ENCODE measurements at regions not wholly inside any gene's neighbourhood (a gene's known extent, or its start where the extent isn't known, plus 50 kb on each side); places are given as distances from the start of the nearest gene placed in this dataset.

GRCh38 chr11:70495351-70496310 is 97.3 kb downstream of the CTTN start:
- no peaks in the 10 kb centered on the region for H3K36me3 ChIP-seq
- ATAC-seq (no peak), DNase-seq (peak; percentile 30)
- H3K27ac ChIP-seq, result no peak overlapping the region
- no peaks in the 10 kb centered on the region for H3K9me3 ChIP-seq
- no peak for TF ChIP-seq CTCF (IDR thresholded peaks at IDR 0.05)
- intact Hi-C loops (cut with DNase I), result no loop called here
- H3K4me1 ChIP-seq, result no peaks in the 10 kb centered on the region
- H3K4me3 ChIP-seq, result no peak overlapping the region
- no peaks in the 10 kb centered on the region for H3K27me3 ChIP-seq (ENCODE audit: low read depth)

GRCh38 chr11:70496591-70497535 is 98.5 kb downstream of the CTTN start:
- Histone ChIP-seq H3K27me3 (ENCODE audit: low read depth) (no peaks in the 10 kb centered on the region), H3K36me3 (no peaks in the 10 kb centered on the region), H3K27ac (no peak overlapping the region), H3K9me3 (no peaks in the 10 kb centered on the region), H3K4me3 (no peak overlapping the region), H3K4me1 (no peaks in the 10 kb centered on the region)
- ATAC-seq, result no peak
- intact Hi-C loops (cut with DNase I), result no loop called here
- TF ChIP-seq CTCF (IDR thresholded peaks at IDR 0.05), result no peak
- peak; percentile 23 for DNase-seq

GRCh38 chr11:70497536-70498075 is 99.3 kb downstream of the CTTN start:
- Histone ChIP-seq H3K4me1 (no peaks in the 10 kb centered on the region), H3K4me3 (no peak overlapping the region), H3K36me3 (no peaks in the 10 kb centered on the region), H3K27ac (no peak overlapping the region), H3K9me3 (no peaks in the 10 kb centered on the region), H3K27me3 (ENCODE audit: low read depth) (no peaks in the 10 kb centered on the region)
- ATAC-seq (no peak), DNase-seq (peak; percentile 24)
- intact Hi-C loops (cut with DNase I), result no loop called here
- no peak for TF ChIP-seq CTCF (IDR thresholded peaks at IDR 0.05)

GRCh38 chr11:70498171-70498571 is 99.8 kb downstream of the CTTN start:
- peak; percentile 12 for DNase-seq

More at GRCh38 chr11:70498171-70498571, 99.8 kb downstream of the CTTN start:
- intact Hi-C loops (cut with DNase I), result no loop called here
- ATAC-seq, result no peak
- H3K4me1 ChIP-seq, result no peaks in the 10 kb centered on the region
- H3K4me3 ChIP-seq, result no peak overlapping the region
- TF ChIP-seq CTCF (IDR thresholded peaks at IDR 0.05), result no peak
- no peaks in the 10 kb centered on the region for H3K27me3 ChIP-seq (ENCODE audit: low read depth)
- no peaks in the 10 kb centered on the region for H3K36me3 ChIP-seq
- no peak overlapping the region for H3K27ac ChIP-seq
- H3K9me3 ChIP-seq, result no peaks in the 10 kb centered on the region

Measured in lower lobe of right lung (tissue), 2 donors.